Duodenal mucosa (tissue), 2 donors: ENCODE measurements at regions not wholly inside any gene's neighbourhood (a gene's known extent, or its start where the extent isn't known, plus 50 kb on each side); places are given as distances from the start of the nearest gene placed in this dataset.

Experiments
- H3K27ac ChIP-seq: one replicate; pipeline ENCODE4 v1.7.0; 2013; ENCODE audit warnings: low read depth, low read length
- H3K27me3 ChIP-seq, 2 donors: one replicate each; pipeline ENCODE4 v1.7.0; 2013; ENCODE audit warnings: low read length in 2 of 2, control low read depth in 1 of 2; ENCODE audit not compliant: insufficient read depth in 2 of 2, control insufficient read depth in 1 of 2
- H3K36me3 ChIP-seq, 2 donors: one replicate each; pipeline ENCODE4 v1.7.0; 2013; ENCODE audit warnings: low read length in 2 of 2, control low read depth in 1 of 2; ENCODE audit not compliant: insufficient read depth in 2 of 2, control insufficient read depth in 1 of 2
- H3K4me1 ChIP-seq, 2 donors: one replicate each; pipeline ENCODE4 v1.7.0; 2013; ENCODE audit warnings: low read length in 2 of 2, control low read depth in 1 of 2; ENCODE audit not compliant: insufficient read depth in 2 of 2, control insufficient read depth in 1 of 2
- H3K4me3 ChIP-seq, 2 donors: one replicate each; pipeline ENCODE4 v1.7.0; 2013; ENCODE audit warnings: low read length in 2 of 2, low read depth in 1 of 2
- H3K9ac ChIP-seq, 2 donors: one replicate each; pipeline ENCODE4 v1.7.0; 2013; ENCODE audit warnings: low read length in 2 of 2, low read depth in 1 of 2
- H3K9me3 ChIP-seq, 2 donors: one replicate each; pipeline ENCODE4 v1.7.0; 2013; ENCODE audit warnings: low read length in 2 of 2, control low read depth in 1 of 2; ENCODE audit not compliant: control insufficient read depth in 1 of 2

GRCh38 chr5:12384005-12384404 is 479.8 kb upstream of the CTNND2 start:
- Histone ChIP-seq H3K9me3 (peaks cover 19 to 29% of the 10 kb centered on the region in 2 donors), H3K4me3 (no peak overlapping the region), H3K36me3 (no peaks in the 10 kb centered on the region), H3K27me3 (no peaks in the 10 kb centered on the region), H3K27ac (no peak overlapping the region), H3K9ac (no peak overlapping the region), H3K4me1 (no peaks in the 10 kb centered on the region)

- H3K27me3 ChIP-seq, result no peaks in the 10 kb centered on the region
- no peak overlapping the region for H3K4me3 ChIP-seq
- H3K36me3 ChIP-seq, result no peaks in the 10 kb centered on the region
- H3K27ac ChIP-seq, result no peak overlapping the region
- no peaks in the 10 kb centered on the region for H3K4me1 ChIP-seq
- H3K9me3 ChIP-seq, result peaks cover 4 to 5% of the 10 kb centered on the region in 2 donors
- H3K9ac ChIP-seq, result no peak overlapping the region
Observed at GRCh38 chr5:12367973-12368372, 463.7 kb upstream of the CTNND2 start.

DNA sequence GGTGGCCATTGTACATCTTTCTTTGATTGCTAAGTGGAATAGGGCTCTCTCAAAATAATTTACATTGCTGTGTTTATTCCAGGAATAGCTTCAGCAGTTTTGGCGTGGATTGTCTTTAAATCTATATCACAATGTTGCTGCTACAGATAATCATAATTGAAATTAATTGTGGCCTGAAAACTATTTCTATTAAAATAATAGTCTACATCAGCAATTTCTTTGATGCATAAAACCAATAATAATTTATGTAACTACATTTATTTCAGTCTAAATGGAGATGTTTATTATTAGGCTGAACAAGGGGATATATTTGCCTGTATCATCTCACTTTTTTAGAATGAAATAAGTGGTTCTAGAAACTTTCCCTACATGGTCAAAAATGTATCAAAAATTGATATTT is 456.0 kb upstream of the CTNND2 start:
- no peak overlapping the region for H3K27ac ChIP-seq
- H3K9me3 ChIP-seq, result peaks cover 0 to 5% of the 10 kb centered on the region in 2 donors
- no peaks in the 10 kb centered on the region for H3K4me1 ChIP-seq
- no peaks in the 10 kb centered on the region for H3K27me3 ChIP-seq
- H3K4me3 ChIP-seq, result no peak overlapping the region
- H3K9ac ChIP-seq, result no peak overlapping the region
- H3K36me3 ChIP-seq, result no peaks in the 10 kb centered on the region

DNA sequence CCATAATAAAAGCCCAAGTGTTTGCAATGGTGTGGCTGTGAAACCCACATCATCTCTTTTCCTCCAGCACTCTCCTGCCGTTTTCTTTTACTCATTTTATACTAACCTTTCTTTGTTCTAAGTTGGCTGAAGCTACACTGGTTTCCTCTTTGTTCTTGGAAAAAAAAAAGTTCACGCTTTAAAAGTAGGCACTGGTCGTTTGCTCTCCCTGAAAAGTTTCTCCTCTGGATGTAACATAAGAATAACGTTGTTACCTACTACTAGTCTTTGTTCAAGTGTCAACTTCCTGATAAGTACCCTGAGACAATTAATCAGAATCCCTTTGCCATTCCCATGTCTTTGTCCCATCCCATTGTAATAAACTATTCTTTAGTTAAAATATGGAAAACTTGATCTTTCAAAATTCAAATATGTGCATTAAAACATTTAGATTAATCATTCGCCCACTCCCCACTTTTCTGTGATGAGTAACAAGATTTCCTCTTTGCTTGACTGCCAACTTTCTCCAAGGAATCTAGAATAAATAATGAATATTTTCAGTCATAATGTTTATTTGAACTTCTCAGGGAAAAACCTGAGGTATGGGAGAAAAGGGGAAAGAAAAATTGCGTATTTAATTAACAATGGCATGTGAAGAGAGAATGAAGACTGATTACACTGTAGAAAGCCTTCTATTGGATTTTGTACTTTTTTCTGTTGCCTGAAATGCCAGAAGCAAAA is 454.3 kb upstream of the CTNND2 start:
- no peaks in the 10 kb centered on the region for H3K36me3 ChIP-seq
- no peak overlapping the region for H3K27ac ChIP-seq
- H3K9me3 ChIP-seq, result peaks cover 2 to 3% of the 10 kb centered on the region in 2 donors
- no peak overlapping the region for H3K9ac ChIP-seq
- no peak overlapping the region for H3K4me3 ChIP-seq
- H3K27me3 ChIP-seq, result no peaks in the 10 kb centered on the region
- H3K4me1 ChIP-seq, result no peaks in the 10 kb centered on the region

DNA sequence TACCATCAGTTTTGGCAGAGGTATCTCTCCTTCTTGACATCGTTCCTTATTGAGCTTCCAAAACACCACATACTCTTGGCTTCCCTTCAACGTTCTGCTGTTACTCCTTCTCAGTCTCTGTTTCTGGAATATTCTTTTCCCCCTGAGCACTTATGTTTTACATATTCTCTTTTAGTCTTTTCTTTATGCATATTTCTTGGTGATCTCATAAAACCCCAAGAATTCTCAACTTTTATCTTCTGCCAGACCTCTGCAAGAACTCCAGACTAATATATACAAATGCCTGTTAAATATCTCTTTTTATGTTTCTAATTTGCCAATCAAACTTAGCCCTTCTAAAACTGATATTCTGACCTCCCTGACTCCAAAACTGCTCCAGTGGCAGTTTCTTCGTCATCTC is 453.4 kb upstream of the CTNND2 start:
- H3K4me3 ChIP-seq, result no peak overlapping the region
- H3K4me1 ChIP-seq, result no peaks in the 10 kb centered on the region
- peaks cover 4% of the 10 kb centered on the region in 2 donors for H3K9me3 ChIP-seq
- H3K36me3 ChIP-seq, result no peaks in the 10 kb centered on the region
- H3K27ac ChIP-seq, result no peak overlapping the region
- no peak overlapping the region for H3K9ac ChIP-seq
- H3K27me3 ChIP-seq, result no peaks in the 10 kb centered on the region

DNA sequence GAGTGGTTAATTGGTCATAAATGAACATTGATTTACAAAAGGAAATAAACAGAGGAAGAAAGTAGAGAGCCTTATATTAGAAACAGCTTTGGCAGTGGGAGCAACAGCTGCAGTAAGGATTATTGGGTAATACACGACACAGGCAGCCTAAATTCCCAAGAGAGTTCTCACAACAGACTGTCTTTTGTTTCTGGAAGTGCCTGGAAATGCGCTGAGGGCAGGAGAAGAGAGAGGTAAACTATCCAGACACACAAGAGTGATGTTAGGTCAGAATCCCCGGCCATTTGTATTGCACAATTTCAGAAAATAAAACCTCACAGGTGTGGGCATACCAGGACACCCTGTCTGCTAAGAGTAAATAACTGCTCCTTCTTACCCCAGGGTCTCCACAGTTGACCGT is 450.4 kb upstream of the CTNND2 start:
- Histone ChIP-seq H3K4me1 (no peaks in the 10 kb centered on the region), H3K27me3 (no peaks in the 10 kb centered on the region), H3K36me3 (no peaks in the 10 kb centered on the region), H3K4me3 (no peak overlapping the region), H3K9me3 (peaks cover 4 to 9% of the 10 kb centered on the region in 2 donors), H3K27ac (no peak overlapping the region), H3K9ac (no peak overlapping the region)

DNA sequence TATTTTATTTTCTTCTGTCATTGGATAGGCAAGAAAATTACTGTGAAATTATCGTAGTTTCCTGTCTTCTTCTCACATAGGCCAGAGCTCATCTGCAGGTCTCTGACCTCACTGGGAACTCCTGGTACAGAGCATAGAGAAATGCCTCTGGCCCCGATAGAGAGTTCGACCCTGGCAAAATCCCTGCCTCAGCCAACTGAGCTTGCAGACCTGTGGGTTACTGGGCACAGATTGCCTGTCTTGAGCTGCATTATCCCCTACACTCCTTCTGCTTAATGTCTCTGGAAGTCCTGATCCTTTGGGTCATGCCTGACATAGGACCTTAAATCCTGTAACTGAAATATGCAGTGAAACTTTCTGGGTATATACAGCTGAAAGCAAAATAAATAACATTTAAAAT is 439.3 kb upstream of the CTNND2 start:
- H3K9me3 ChIP-seq, result peaks cover 3 to 4% of the 10 kb centered on the region in 2 donors
- H3K4me3 ChIP-seq, result no peak overlapping the region
- H3K36me3 ChIP-seq, result no peaks in the 10 kb centered on the region
- no peaks in the 10 kb centered on the region for H3K27me3 ChIP-seq
- H3K9ac ChIP-seq, result no peak overlapping the region
- no peak overlapping the region for H3K27ac ChIP-seq
- H3K4me1 ChIP-seq, result no peaks in the 10 kb centered on the region

DNA sequence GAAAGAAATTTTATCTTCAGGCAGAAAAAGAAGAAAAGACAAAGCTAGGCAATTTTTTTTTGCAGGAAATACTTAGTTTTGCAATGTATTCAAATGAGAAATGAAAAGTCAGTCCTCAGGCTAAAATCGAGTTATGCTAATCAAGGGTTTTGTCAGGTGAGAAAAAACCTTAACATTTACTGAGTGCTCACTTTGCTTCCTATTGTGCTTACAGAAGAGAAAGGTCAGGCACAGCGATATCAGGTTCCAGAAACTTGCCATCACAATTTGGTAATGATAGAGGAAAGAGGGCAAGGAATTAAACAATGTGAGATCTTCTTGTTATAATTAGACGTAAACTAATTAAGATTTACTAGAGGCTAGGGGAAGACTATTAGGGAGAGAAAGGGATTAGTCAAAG is 431.7 kb upstream of the CTNND2 start:
- H3K4me1 ChIP-seq, result no peaks in the 10 kb centered on the region
- H3K27me3 ChIP-seq, result no peaks in the 10 kb centered on the region
- no peaks in the 10 kb centered on the region for H3K36me3 ChIP-seq
- peaks cover 0 to 4% of the 10 kb centered on the region in 2 donors for H3K9me3 ChIP-seq
- no peak overlapping the region for H3K9ac ChIP-seq
- H3K4me3 ChIP-seq, result no peak overlapping the region
- no peak overlapping the region for H3K27ac ChIP-seq

GRCh38 chr5:12332480-12332879 is 428.2 kb upstream of the CTNND2 start:
- no peaks in the 10 kb centered on the region for H3K4me1 ChIP-seq
- H3K36me3 ChIP-seq, result no peaks in the 10 kb centered on the region
- peaks cover 0 to 3% of the 10 kb centered on the region in 2 donors for H3K9me3 ChIP-seq
- no peaks in the 10 kb centered on the region for H3K27me3 ChIP-seq
- H3K4me3 ChIP-seq, result no peak overlapping the region
- no peak overlapping the region for H3K27ac ChIP-seq
- H3K9ac ChIP-seq, result no peak overlapping the region

- H3K27ac ChIP-seq, result no peak overlapping the region
- H3K4me1 ChIP-seq, result no peaks in the 10 kb centered on the region
- no peak overlapping the region for H3K4me3 ChIP-seq
- H3K9me3 ChIP-seq, result peaks cover 0 to 7% of the 10 kb centered on the region in 2 donors
- no peak overlapping the region for H3K9ac ChIP-seq
- H3K27me3 ChIP-seq, result no peaks in the 10 kb centered on the region
- no peaks in the 10 kb centered on the region for H3K36me3 ChIP-seq
Observed at GRCh38 chr5:12330993-12331588, 426.8 kb upstream of the CTNND2 start.
